ENCODE measurements at regions not wholly inside any gene's neighbourhood (a gene's known extent, or its start where the extent isn't known, plus 50 kb on each side); places are given as distances from the start of the nearest gene placed in this dataset.

GRCh38 chr10:44167752-44168151 lies 217.1 kb downstream of the CXCL12 start:
- Histone ChIP-seq H3K9me3 (ENCODE audit: severe bottlenecking) (peaks cover 3% of the 10 kb centered on the region), H3K4me3 (ENCODE audit: severe bottlenecking) (no peak overlapping the region), H3K4me1 (ENCODE audit: insufficient read depth, poor library complexity, severe bottlenecking) (no peaks in the 10 kb centered on the region), H3K27me3 (ENCODE audit: insufficient read depth, poor library complexity, severe bottlenecking) (no peaks in the 10 kb centered on the region), H3K36me3 (ENCODE audit: low read depth) (no peaks in the 10 kb centered on the region), H3K27ac (ENCODE audit: poor library complexity, severe bottlenecking) (no peak overlapping the region)
- no peak for TF ChIP-seq CTCF (IDR thresholded peaks at IDR 0.05; ENCODE audit: poor library complexity, severe bottlenecking)
- no peak for DNase-seq (ENCODE audit: low spot score)
- no peak for ATAC-seq (ENCODE audit: low read depth)

- Histone ChIP-seq H3K36me3 (ENCODE audit: low read depth) (no peaks in the 10 kb centered on the region), H3K27ac (ENCODE audit: poor library complexity, severe bottlenecking) (no peak overlapping the region), H3K27me3 (ENCODE audit: insufficient read depth, poor library complexity, severe bottlenecking) (no peaks in the 10 kb centered on the region), H3K4me1 (ENCODE audit: insufficient read depth, poor library complexity, severe bottlenecking) (no peaks in the 10 kb centered on the region), H3K9me3 (ENCODE audit: severe bottlenecking) (peaks cover 3% of the 10 kb centered on the region), H3K4me3 (ENCODE audit: severe bottlenecking) (no peak overlapping the region)
- ATAC-seq (ENCODE audit: low read depth) (no peak), DNase-seq (ENCODE audit: low spot score) (no peak)
- no peak for TF ChIP-seq CTCF (IDR thresholded peaks at IDR 0.05; ENCODE audit: poor library complexity, severe bottlenecking)
These were observed 218.5 kb downstream of the CXCL12 start for GRCh38 chr10:44166441-44166840.

- no peaks in the 10 kb centered on the region for H3K27me3 ChIP-seq (ENCODE audit: insufficient read depth, poor library complexity, severe bottlenecking)
- peaks cover 3% of the 10 kb centered on the region for H3K9me3 ChIP-seq (ENCODE audit: severe bottlenecking)
- no peak overlapping the region for H3K27ac ChIP-seq (ENCODE audit: poor library complexity, severe bottlenecking)
- no peak for TF ChIP-seq CTCF (IDR thresholded peaks at IDR 0.05; ENCODE audit: poor library complexity, severe bottlenecking)
- no peak for DNase-seq (ENCODE audit: low spot score)
- no peaks in the 10 kb centered on the region for H3K4me1 ChIP-seq (ENCODE audit: insufficient read depth, poor library complexity, severe bottlenecking)
- H3K36me3 ChIP-seq (ENCODE audit: low read depth) = no peaks in the 10 kb centered on the region
- ATAC-seq (ENCODE audit: low read depth) = no peak
- H3K4me3 ChIP-seq (ENCODE audit: severe bottlenecking) = no peak overlapping the region
These were observed 220.5 kb downstream of the CXCL12 start for GRCh38 chr10:44164251-44164956.

GRCh38 chr10:44161184-44161583 lies 223.7 kb downstream of the CXCL12 start:
- H3K9me3 ChIP-seq (ENCODE audit: severe bottlenecking) = peaks cover 3% of the 10 kb centered on the region
- no peak for TF ChIP-seq CTCF (IDR thresholded peaks at IDR 0.05; ENCODE audit: poor library complexity, severe bottlenecking)
- ATAC-seq (ENCODE audit: low read depth) (no peak), DNase-seq (ENCODE audit: low spot score) (no peak)
- H3K4me3 ChIP-seq (ENCODE audit: severe bottlenecking) = no peak overlapping the region
- no peak overlapping the region for H3K27ac ChIP-seq (ENCODE audit: poor library complexity, severe bottlenecking)
- no peaks in the 10 kb centered on the region for H3K27me3 ChIP-seq (ENCODE audit: insufficient read depth, poor library complexity, severe bottlenecking)
- no peaks in the 10 kb centered on the region for H3K4me1 ChIP-seq (ENCODE audit: insufficient read depth, poor library complexity, severe bottlenecking)
- no peaks in the 10 kb centered on the region for H3K36me3 ChIP-seq (ENCODE audit: low read depth)

GRCh38 chr10:44157574-44157973 lies 227.3 kb downstream of the CXCL12 start:
- H3K36me3 ChIP-seq (ENCODE audit: low read depth) = no peaks in the 10 kb centered on the region
- no peak overlapping the region for H3K27ac ChIP-seq (ENCODE audit: poor library complexity, severe bottlenecking)
- no peak overlapping the region for H3K4me3 ChIP-seq (ENCODE audit: severe bottlenecking)
- H3K4me1 ChIP-seq (ENCODE audit: insufficient read depth, poor library complexity, severe bottlenecking) = no peaks in the 10 kb centered on the region
- ATAC-seq (ENCODE audit: low read depth) = no peak
- DNase-seq (ENCODE audit: low spot score) = no peak
- H3K9me3 ChIP-seq (ENCODE audit: severe bottlenecking) = no peaks in the 10 kb centered on the region
- no peak for TF ChIP-seq CTCF (IDR thresholded peaks at IDR 0.05; ENCODE audit: poor library complexity, severe bottlenecking)
- no peaks in the 10 kb centered on the region for H3K27me3 ChIP-seq (ENCODE audit: insufficient read depth, poor library complexity, severe bottlenecking)

All from RWPE2 (cell line).